NCI-H146 (cell line): ENCODE measurements at regions not wholly inside any gene's neighbourhood (a gene's known extent, or its start where the extent isn't known, plus 50 kb on each side); places are given as distances from the start of the nearest gene placed in this dataset.

Experiments used
- DNase-seq: peaks from one replicate; lab custom pipeline; 2025; lab: John Stamatoyannopoulos, UW

GRCh38 chr2:239762106-239762505 is 263.0 kb downstream of the NDUFA10 start:
- DNase-seq = no peak

- DNase-seq = no peak
Observed at GRCh38 chr2:239760596-239760995, 264.5 kb downstream of the NDUFA10 start.

- no peak for DNase-seq
Observed at GRCh38 chr2:239758279-239758877, 266.8 kb downstream of the NDUFA10 start.

GRCh38 chr2:239756790-239757760 is 268.1 kb downstream of the NDUFA10 start:
- no peak for DNase-seq

GRCh38 chr2:239756031-239756789 is 268.9 kb downstream of the NDUFA10 start:
- no peak for DNase-seq

GRCh38 chr2:239753401-239753837 is 271.7 kb downstream of the NDUFA10 start:
- DNase-seq = no peak

- DNase-seq = no peak
Observed at GRCh38 chr2:239752951-239753350, 272.2 kb downstream of the NDUFA10 start.

GRCh38 chr2:239751679-239752355 is 273.3 kb downstream of the NDUFA10 start:
- no peak for DNase-seq

- DNase-seq = no peak
Observed at GRCh38 chr2:239750929-239751678, 274.0 kb downstream of the NDUFA10 start.

- DNase-seq = no peak
Observed at GRCh38 chr2:239750045-239750835, 274.9 kb downstream of the NDUFA10 start.

- no peak for DNase-seq
Observed at GRCh38 chr2:239749272-239749873, 275.8 kb downstream of the NDUFA10 start.

GRCh38 chr2:239748811-239749210 is 276.3 kb downstream of the NDUFA10 start:
- DNase-seq = no peak

GRCh38 chr2:239747771-239748170 is 277.4 kb downstream of the NDUFA10 start:
- DNase-seq = no peak

- no peak for DNase-seq
Observed at GRCh38 chr2:239747274-239747673, 277.9 kb downstream of the NDUFA10 start.

- no peak for DNase-seq
Observed at GRCh38 chr2:239746559-239747246, 278.4 kb downstream of the NDUFA10 start.

GRCh38 chr2:239745386-239746227 is 279.5 kb downstream of the NDUFA10 start:
- no peak for DNase-seq

- no peak for DNase-seq
Observed at GRCh38 chr2:239744706-239745340, 280.3 kb downstream of the NDUFA10 start.

- no peak for DNase-seq
Observed at GRCh38 chr2:239743206-239743605, 281.9 kb downstream of the NDUFA10 start.
